ENCODE measurements at regions not wholly inside any gene's neighbourhood (a gene's known extent, or its start where the extent isn't known, plus 50 kb on each side); places are given as distances from the start of the nearest gene placed in this dataset.

GRCh38 chr10:113479346-113480080 lies 73.3 kb upstream of the HABP2 start:
- no peak for TF ChIP-seq CTCF (IDR thresholded peaks at IDR 0.05; ENCODE audit: borderline replicate concordance, extremely low read depth, low read length, poor library complexity, severe bottlenecking)
- no peak for TF ChIP-seq EZH2 (IDR thresholded peaks at IDR 0.05; ENCODE audit: borderline replicate concordance, low read depth, low read length, severe bottlenecking)
